ENCODE measurements at regions not wholly inside any gene's neighbourhood (a gene's known extent, or its start where the extent isn't known, plus 50 kb on each side); places are given as distances from the start of the nearest gene placed in this dataset.
A peak's percentile ranks its signal among the peaks of the same experiment; 100 is the strongest.

GRCh38 chr6:167485186-167485978 is 160.5 kb downstream of the TTLL2 start:
- Mint-ChIP-seq H3K36me3 (no peaks in the 10 kb centered on the region), H3K27me3 (peaks cover 2 to 64% (median 15%) of the 10 kb centered on the region in 5 donors), H3K4me3 (no peak overlapping the region), H3K9me3 (no peaks in the 10 kb centered on the region), H3K27ac (no peak overlapping the region), H3K4me1 (no peaks in the 10 kb centered on the region)
- no peak for ATAC-seq
- DNase-seq: no peak
- POLR2A ChIA-PET: no interaction called here

GRCh38 chr6:167487749-167488664 is 163.1 kb downstream of the TTLL2 start:
- no peak overlapping the region for H3K27ac Mint-ChIP-seq
- no peak overlapping the region for H3K4me3 Mint-ChIP-seq
- H3K27me3 Mint-ChIP-seq: peaks cover 0 to 55% (median 18%) of the 10 kb centered on the region in 5 donors
- POLR2A ChIA-PET: no interaction called here
- no peaks in the 10 kb centered on the region for H3K4me1 Mint-ChIP-seq
- no peak for DNase-seq
- ATAC-seq: no peak
- no peaks in the 10 kb centered on the region for H3K9me3 Mint-ChIP-seq
- no peaks in the 10 kb centered on the region for H3K36me3 Mint-ChIP-seq

GRCh38 chr6:167491438-167492099 is 166.7 kb downstream of the TTLL2 start:
- ATAC-seq (no peak), DNase-seq (no peak)
- POLR2A ChIA-PET: no interaction called here
- Mint-ChIP-seq H3K27ac (no peak overlapping the region), H3K4me3 (no peak overlapping the region), H3K9me3 (no peaks in the 10 kb centered on the region), H3K4me1 (no peaks in the 10 kb centered on the region), H3K27me3 (peaks cover 3 to 40% (median 20%) of the 10 kb centered on the region in 5 donors), H3K36me3 (no peaks in the 10 kb centered on the region)

- DNase-seq: no peak
- H3K27me3 Mint-ChIP-seq: peaks cover 0 to 35% (median 18%) of the 10 kb centered on the region in 5 donors
- H3K4me3 Mint-ChIP-seq: no peak overlapping the region
- no peaks in the 10 kb centered on the region for H3K9me3 Mint-ChIP-seq
- H3K27ac Mint-ChIP-seq: no peak overlapping the region
- no peaks in the 10 kb centered on the region for H3K36me3 Mint-ChIP-seq
- ATAC-seq: no peak
- no peaks in the 10 kb centered on the region for H3K4me1 Mint-ChIP-seq
- POLR2A ChIA-PET: no interaction called here
Measured at GRCh38 chr6:167492100-167492449, 167.2 kb downstream of the TTLL2 start.

- Mint-ChIP-seq H3K27ac (peak overlapping the region in 2 of 10 donors; percentile 6 to 31), H3K9me3 (no peaks in the 10 kb centered on the region)
- ATAC-seq: no peak
Measured at GRCh38 chr6:167493310-167493709, 168.4 kb downstream of the TTLL2 start.

GRCh38 chr6:167493976-167494697 is 169.3 kb downstream of the TTLL2 start:
- ATAC-seq (no peak), DNase-seq (no peak)
- no peak overlapping the region for H3K4me3 Mint-ChIP-seq
- no peaks in the 10 kb centered on the region for H3K36me3 Mint-ChIP-seq
- no peaks in the 10 kb centered on the region for H3K4me1 Mint-ChIP-seq
- POLR2A ChIA-PET: interaction anchor here (0.5 kb wide), 1 partner anchor 1436 kb away, joined by 4 read pairs; no protein-coding TSS in a partner anchor
- H3K27me3 Mint-ChIP-seq: peaks cover 2 to 29% (median 25%) of the 10 kb centered on the region in 5 donors
- H3K27ac Mint-ChIP-seq: no peak overlapping the region
- H3K9me3 Mint-ChIP-seq: no peaks in the 10 kb centered on the region

More at GRCh38 chr6:167493310-167493709, 168.4 kb downstream of the TTLL2 start:
- no peaks in the 10 kb centered on the region for H3K4me1 Mint-ChIP-seq
- no peaks in the 10 kb centered on the region for H3K36me3 Mint-ChIP-seq
- no peak for DNase-seq
- no peak overlapping the region for H3K4me3 Mint-ChIP-seq
- POLR2A ChIA-PET: no interaction called here
- H3K27me3 Mint-ChIP-seq: peaks cover 2 to 28% (median 27%) of the 10 kb centered on the region in 5 donors

GRCh38 chr6:167494698-167495435 is 170.0 kb downstream of the TTLL2 start:
- Mint-ChIP-seq H3K4me3 (no peak overlapping the region), H3K36me3 (no peaks in the 10 kb centered on the region), H3K27ac (no peak overlapping the region), H3K4me1 (no peaks in the 10 kb centered on the region), H3K27me3 (peaks cover 2 to 29% (median 22%) of the 10 kb centered on the region in 5 donors), H3K9me3 (no peaks in the 10 kb centered on the region)
- POLR2A ChIA-PET: no interaction called here
- ATAC-seq: no peak
- DNase-seq: no peak

- Mint-ChIP-seq H3K36me3 (no peaks in the 10 kb centered on the region), H3K27me3 (peaks cover 2 to 29% (median 22%) of the 10 kb centered on the region in 5 donors), H3K9me3 (no peaks in the 10 kb centered on the region), H3K4me3 (no peak overlapping the region), H3K4me1 (no peaks in the 10 kb centered on the region), H3K27ac (no peak overlapping the region)
- DNase-seq: no peak
- no peak for ATAC-seq
- POLR2A ChIA-PET: no interaction called here
Measured at GRCh38 chr6:167495506-167496401, 170.9 kb downstream of the TTLL2 start.

GRCh38 chr6:167496707-167497106 is 171.8 kb downstream of the TTLL2 start:
- H3K27me3 Mint-ChIP-seq: peaks cover 2 to 23% (median 13%) of the 10 kb centered on the region in 5 donors
- no peaks in the 10 kb centered on the region for H3K36me3 Mint-ChIP-seq
- H3K27ac Mint-ChIP-seq: no peak overlapping the region
- H3K4me1 Mint-ChIP-seq: no peaks in the 10 kb centered on the region
- no peak overlapping the region for H3K4me3 Mint-ChIP-seq
- DNase-seq (no peak), ATAC-seq (no peak)
- POLR2A ChIA-PET: no interaction called here
- H3K9me3 Mint-ChIP-seq: no peaks in the 10 kb centered on the region

- no peak overlapping the region for H3K27ac Mint-ChIP-seq
- no peak for ATAC-seq
- no peaks in the 10 kb centered on the region for H3K36me3 Mint-ChIP-seq
- POLR2A ChIA-PET: no interaction called here
- H3K4me1 Mint-ChIP-seq: no peaks in the 10 kb centered on the region
- H3K27me3 Mint-ChIP-seq: peaks cover 2 to 23% (median 11%) of the 10 kb centered on the region in 5 donors
- no peak overlapping the region for H3K4me3 Mint-ChIP-seq
- no peak for DNase-seq
- no peaks in the 10 kb centered on the region for H3K9me3 Mint-ChIP-seq
Measured at GRCh38 chr6:167497428-167498056, 172.7 kb downstream of the TTLL2 start.

GRCh38 chr6:167499161-167499660 is 174.3 kb downstream of the TTLL2 start:
- H3K4me3 Mint-ChIP-seq: no peak overlapping the region
- H3K4me1 Mint-ChIP-seq: no peaks in the 10 kb centered on the region
- no peak for DNase-seq
- POLR2A ChIA-PET: no interaction called here
- no peak overlapping the region for H3K27ac Mint-ChIP-seq
- no peaks in the 10 kb centered on the region for H3K36me3 Mint-ChIP-seq
- peaks cover 2 to 23% (median 11%) of the 10 kb centered on the region in 5 donors for H3K27me3 Mint-ChIP-seq
- ATAC-seq: no peak
- H3K9me3 Mint-ChIP-seq: no peaks in the 10 kb centered on the region

All from naive thymus-derived CD8-positive, alpha-beta T cell (primary cell).